HepG2 (cell line): ENCODE measurements at regions not wholly inside any gene's neighbourhood (a gene's known extent, or its start where the extent isn't known, plus 50 kb on each side); places are given as distances from the start of the nearest gene placed in this dataset.

Experiments
- DMAP1 ChIP-seq: IDR thresholded peaks from 2 replicates; pipeline ENCODE4 v1.6.1; 2016
- NFRKB ChIP-seq: fragments of 450-650 bp; IDR thresholded peaks from 2 replicates; pipeline ENCODE4 v1.6.1; 2017
- ZNF747 ChIP-seq: sonication (generic); formaldehyde crosslinking; IDR thresholded peaks from 2 replicates; pipeline ENCODE4 v1.8.1; 2023; ENCODE audit warnings: missing genetic modification reagents, mild to moderate bottlenecking, borderline replicate concordance
- TF ChIP-seq, protein P1 (sequence below): sonication (generic); formaldehyde crosslinking; IDR thresholded peaks from 2 replicates; pipeline ENCODE4 v1.4.0; 2020; ENCODE audit warnings: missing genetic modification reagents

DNA sequence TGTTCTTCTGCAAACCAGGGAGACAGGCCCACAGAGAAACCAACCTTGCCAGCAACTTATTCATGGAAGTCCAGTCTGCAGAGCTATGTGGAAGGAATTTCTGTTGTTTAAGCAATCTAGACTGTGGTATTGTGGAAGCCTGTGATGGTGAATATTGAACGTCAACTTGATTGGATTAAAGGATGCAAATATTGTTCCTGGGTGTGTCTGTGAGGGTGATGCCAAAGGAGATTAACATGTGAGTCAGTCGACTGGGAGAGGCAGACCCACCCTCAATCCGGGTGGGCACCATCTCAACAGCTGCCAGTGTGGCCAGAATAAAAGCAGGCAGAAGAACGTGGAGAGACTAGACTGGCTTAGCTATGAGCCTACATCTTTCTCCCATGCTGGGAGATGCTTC lies 606.0 kb downstream of the EFNB2 start:
- TF ChIP-seq NFRKB (no peak), ZNF747 (no peak), DMAP1 (no peak)
- TF ChIP-seq, protein P1, sequence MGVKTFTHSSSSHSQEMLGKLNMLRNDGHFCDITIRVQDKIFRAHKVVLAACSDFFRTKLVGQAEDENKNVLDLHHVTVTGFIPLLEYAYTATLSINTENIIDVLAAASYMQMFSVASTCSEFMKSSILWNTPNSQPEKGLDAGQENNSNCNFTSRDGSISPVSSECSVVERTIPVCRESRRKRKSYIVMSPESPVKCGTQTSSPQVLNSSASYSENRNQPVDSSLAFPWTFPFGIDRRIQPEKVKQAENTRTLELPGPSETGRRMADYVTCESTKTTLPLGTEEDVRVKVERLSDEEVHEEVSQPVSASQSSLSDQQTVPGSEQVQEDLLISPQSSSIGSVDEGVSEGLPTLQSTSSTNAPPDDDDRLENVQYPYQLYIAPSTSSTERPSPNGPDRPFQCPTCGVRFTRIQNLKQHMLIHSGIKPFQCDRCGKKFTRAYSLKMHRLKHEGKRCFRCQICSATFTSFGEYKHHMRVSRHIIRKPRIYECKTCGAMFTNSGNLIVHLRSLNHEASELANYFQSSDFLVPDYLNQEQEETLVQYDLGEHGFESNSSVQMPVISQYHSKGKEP (CRISPR knock-in tag), result no peak
